Cardiac muscle cell (in vitro differentiated cells and primary cell): ENCODE measurements at regions not wholly inside any gene's neighbourhood (a gene's known extent, or its start where the extent isn't known, plus 50 kb on each side); places are given as distances from the start of the nearest gene placed in this dataset.

Experiments
- DNase-seq, 2 donors: peaks; one replicate each; pipeline versions ENCODE4 v3.0.0 to v3.0.0-alpha.2; 2010 to 2017; ENCODE audit warnings: low read depth in 1 of 2, low spot score in 1 of 2
- H3K27ac ChIP-seq: fragments of 200-600 bp; sonication (generic); 2 replicates; pipeline ENCODE4 v1.5.1; 2016
- H3K27me3 ChIP-seq: fragments of 200-600 bp; sonication (generic); 2 replicates; pipeline ENCODE4 v1.6.0; 2016; ENCODE audit warnings: control low read depth
- H3K36me3 ChIP-seq: fragments of 200-600 bp; sonication (generic); 2 replicates; pipeline ENCODE4 v1.5.1; 2016; ENCODE audit warnings: control low read depth
- H3K4me1 ChIP-seq: fragments of 200-600 bp; sonication (generic); 2 replicates; pipeline ENCODE4 v1.8.1; 2017; ENCODE audit warnings: low read depth, mild to moderate bottlenecking, mixed run types
- H3K4me3 ChIP-seq: fragments of 200-600 bp; sonication (generic); 2 replicates; pipeline ENCODE4 v1.5.1; 2016; ENCODE audit warnings: mild to moderate bottlenecking
- H3K9me3 ChIP-seq: fragments of 200-600 bp; sonication (generic); 2 replicates; pipeline ENCODE4 v1.5.1; 2017; ENCODE audit warnings: low read depth, mild to moderate bottlenecking, control low read depth
- TF ChIP-seq, protein P1 (sequence below): IDR thresholded peaks from 2 replicates; pipeline ENCODE4 v1.5.1; 2012; ENCODE audit warnings: low read depth, mild to moderate bottlenecking, low read length

DNA sequence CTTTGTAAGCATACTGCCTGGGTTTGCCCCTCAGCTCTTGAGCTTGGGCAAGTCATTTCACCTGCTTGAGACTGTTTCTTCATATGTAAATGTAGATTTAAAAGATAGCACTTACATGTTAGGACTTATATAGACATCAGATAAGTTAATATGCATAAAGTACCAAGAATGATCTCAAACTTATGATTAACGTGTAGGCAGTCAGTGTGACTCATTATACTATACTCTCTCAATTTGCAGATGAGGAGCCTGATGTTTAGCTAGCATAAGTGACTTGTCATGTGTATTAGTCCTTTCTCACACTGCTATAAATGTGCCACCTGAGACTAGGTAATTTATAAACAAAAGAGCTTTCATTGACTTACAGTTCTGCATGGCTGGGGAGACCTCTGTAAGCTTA, 690.5 kb downstream of the KCNJ2 start:
- H3K27ac ChIP-seq: no peak overlapping the region
- DNase-seq: no peak
- peaks cover 4% of the 10 kb centered on the region for H3K4me1 ChIP-seq
- no peaks in the 10 kb centered on the region for H3K36me3 ChIP-seq
- H3K4me3 ChIP-seq: no peak overlapping the region
- no peaks in the 10 kb centered on the region for H3K9me3 ChIP-seq
- TF ChIP-seq, protein P1, sequence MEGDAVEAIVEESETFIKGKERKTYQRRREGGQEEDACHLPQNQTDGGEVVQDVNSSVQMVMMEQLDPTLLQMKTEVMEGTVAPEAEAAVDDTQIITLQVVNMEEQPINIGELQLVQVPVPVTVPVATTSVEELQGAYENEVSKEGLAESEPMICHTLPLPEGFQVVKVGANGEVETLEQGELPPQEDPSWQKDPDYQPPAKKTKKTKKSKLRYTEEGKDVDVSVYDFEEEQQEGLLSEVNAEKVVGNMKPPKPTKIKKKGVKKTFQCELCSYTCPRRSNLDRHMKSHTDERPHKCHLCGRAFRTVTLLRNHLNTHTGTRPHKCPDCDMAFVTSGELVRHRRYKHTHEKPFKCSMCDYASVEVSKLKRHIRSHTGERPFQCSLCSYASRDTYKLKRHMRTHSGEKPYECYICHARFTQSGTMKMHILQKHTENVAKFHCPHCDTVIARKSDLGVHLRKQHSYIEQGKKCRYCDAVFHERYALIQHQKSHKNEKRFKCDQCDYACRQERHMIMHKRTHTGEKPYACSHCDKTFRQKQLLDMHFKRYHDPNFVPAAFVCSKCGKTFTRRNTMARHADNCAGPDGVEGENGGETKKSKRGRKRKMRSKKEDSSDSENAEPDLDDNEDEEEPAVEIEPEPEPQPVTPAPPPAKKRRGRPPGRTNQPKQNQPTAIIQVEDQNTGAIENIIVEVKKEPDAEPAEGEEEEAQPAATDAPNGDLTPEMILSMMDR: no peak
- no peaks in the 10 kb centered on the region for H3K27me3 ChIP-seq

GRCh38 chr17:70862295-70862694, 693.0 kb downstream of the KCNJ2 start:
- H3K27ac ChIP-seq: no peak overlapping the region
- TF ChIP-seq, protein P1: no peak

DNA sequence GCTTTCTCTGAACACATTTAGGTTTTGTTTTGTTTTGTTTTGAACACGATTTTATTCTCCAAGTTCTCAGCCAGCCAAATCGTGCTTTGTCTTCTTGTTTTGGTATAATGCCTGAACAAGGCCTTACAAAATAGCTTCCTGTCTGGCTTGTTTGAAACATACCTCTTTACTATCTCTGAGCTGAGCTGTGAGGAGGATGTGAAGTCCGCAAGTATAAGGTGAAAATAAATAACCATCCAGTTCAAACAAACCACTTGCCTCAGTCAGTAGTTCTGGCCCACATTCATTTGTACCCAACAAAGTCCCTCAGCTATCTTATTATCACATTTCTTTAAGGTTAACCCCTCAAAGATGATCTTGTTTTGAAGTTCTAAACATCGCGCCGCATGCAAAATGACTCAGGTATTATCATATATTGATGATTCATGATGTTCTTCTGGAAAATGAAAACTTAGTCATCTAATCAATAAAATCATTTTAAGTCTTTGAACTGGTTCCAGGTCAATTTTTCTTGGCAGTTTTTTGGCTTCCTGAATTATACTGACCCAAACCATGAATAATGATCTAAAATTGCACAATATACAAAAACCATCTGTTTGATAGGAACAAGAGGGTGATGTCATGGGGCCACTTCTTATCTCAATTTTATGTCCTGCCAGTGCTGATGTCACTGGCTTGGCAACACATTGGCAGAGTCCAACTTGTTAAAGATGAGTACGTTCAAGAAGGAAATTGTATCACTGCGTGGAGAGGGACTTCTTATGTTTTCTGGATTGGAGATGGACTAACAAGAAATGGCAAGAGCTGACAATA, 694.3 kb downstream of the KCNJ2 start:
- Histone ChIP-seq H3K4me1 (no peaks in the 10 kb centered on the region), H3K27ac (no peak overlapping the region), H3K4me3 (no peak overlapping the region), H3K27me3 (no peaks in the 10 kb centered on the region), H3K9me3 (no peaks in the 10 kb centered on the region), H3K36me3 (no peaks in the 10 kb centered on the region)
- TF ChIP-seq, protein P1: no peak
- peak in 1 of 2 donors; percentile 87 for DNase-seq

More at GRCh38 chr17:70862295-70862694, 693.0 kb downstream of the KCNJ2 start:
- Histone ChIP-seq H3K27me3 (no peaks in the 10 kb centered on the region), H3K4me3 (no peak overlapping the region), H3K9me3 (no peaks in the 10 kb centered on the region), H3K4me1 (no peaks in the 10 kb centered on the region), H3K36me3 (no peaks in the 10 kb centered on the region)
- no peak for DNase-seq

GRCh38 chr17:70865993-70866804, 696.9 kb downstream of the KCNJ2 start:
- no peaks in the 10 kb centered on the region for H3K27me3 ChIP-seq
- no peaks in the 10 kb centered on the region for H3K36me3 ChIP-seq
- H3K4me3 ChIP-seq: no peak overlapping the region

GRCh38 chr17:70868149-70868548, 698.8 kb downstream of the KCNJ2 start:
- no peaks in the 10 kb centered on the region for H3K27me3 ChIP-seq
- DNase-seq: no peak
- peaks cover 7% of the 10 kb centered on the region for H3K4me1 ChIP-seq
- TF ChIP-seq, protein P1: no peak
- no peaks in the 10 kb centered on the region for H3K36me3 ChIP-seq
- H3K4me3 ChIP-seq: no peak overlapping the region
- no peak overlapping the region for H3K27ac ChIP-seq
- H3K9me3 ChIP-seq: no peaks in the 10 kb centered on the region

More at GRCh38 chr17:70865993-70866804, 696.9 kb downstream of the KCNJ2 start:
- TF ChIP-seq, protein P1: no peak
- Histone ChIP-seq H3K27ac (no peak overlapping the region), H3K9me3 (no peaks in the 10 kb centered on the region), H3K4me1 (peaks cover 3% of the 10 kb centered on the region)
- peak in 1 of 2 donors; percentile 20 for DNase-seq
